C4-2B (cell line): ENCODE measurements at regions not wholly inside any gene's neighbourhood (a gene's known extent, or its start where the extent isn't known, plus 50 kb on each side); places are given as distances from the start of the nearest gene placed in this dataset.

Experiments
- CTCF ChIP-seq: fragments of 450-650 bp; conservative IDR thresholded peaks from 2 replicates; pipeline ENCODE4 v1.5.1; 2017; ENCODE audit warnings: mild to moderate bottlenecking
- ZFX ChIP-seq: fragments of 450-650 bp; IDR thresholded peaks from 2 replicates; pipeline ENCODE4 v1.6.1; 2017

DNA sequence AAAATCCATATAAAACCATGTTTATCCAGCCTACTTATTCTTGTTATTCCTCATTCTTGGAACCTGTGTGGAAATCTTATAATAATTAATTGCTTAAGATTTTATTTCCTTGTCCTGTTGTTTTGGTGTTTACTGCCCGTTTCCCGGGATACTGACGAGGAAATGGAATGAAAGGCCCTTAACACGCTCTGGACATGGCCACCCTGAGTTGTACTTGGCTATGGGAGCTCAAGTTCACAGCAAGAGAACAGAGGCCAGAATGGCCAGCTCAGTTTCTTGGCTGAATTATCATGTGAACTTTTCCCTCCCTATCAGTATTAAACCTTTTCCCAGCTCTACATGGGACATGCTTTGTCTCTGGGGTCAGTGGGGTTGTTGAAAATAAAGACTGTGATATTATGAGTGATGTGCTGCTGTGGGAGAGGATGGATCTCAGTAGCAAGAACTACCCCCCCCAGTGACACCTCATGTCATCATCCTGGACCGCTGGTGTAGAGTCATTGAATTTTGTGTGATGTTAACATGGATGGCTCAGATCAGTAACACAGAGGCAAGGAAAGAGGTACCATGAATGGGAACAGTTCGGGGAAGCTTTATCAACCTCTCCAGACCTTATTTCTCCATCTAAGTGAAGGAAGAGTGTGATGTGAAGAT, 87.0 kb upstream of the IGFBP3 start:
- no peak for TF ChIP-seq CTCF
- no peak for TF ChIP-seq ZFX
